Fibroblast of lung (primary cell): ENCODE measurements at regions not wholly inside any gene's neighbourhood (a gene's known extent, or its start where the extent isn't known, plus 50 kb on each side); places are given as distances from the start of the nearest gene placed in this dataset.

ENCODE experiments used
- DNase-seq, 2 donors: peaks; one replicate each; pipeline versions ENCODE4 v3.0.0 to v3.0.0-alpha.2; 2010; ENCODE audit warnings: low read depth in 2 of 2
- H2AFZ ChIP-seq: 2 replicates; pipeline ENCODE4 v1.5.1; 2012; ENCODE audit warnings: low read length, control low read depth, inconsistent platforms
- H3K27ac ChIP-seq: 2 replicates; pipeline ENCODE4 v1.5.1; 2011; ENCODE audit warnings: low read length, control low read depth; ENCODE audit not compliant: insufficient read depth
- H3K27me3 ChIP-seq: 2 replicates; pipeline ENCODE4 v1.5.1; 2011; ENCODE audit warnings: mild to moderate bottlenecking, low read length; ENCODE audit not compliant: control insufficient read depth, insufficient read depth
- H3K36me3 ChIP-seq: 2 replicates; pipeline ENCODE4 v1.5.1; 2011; ENCODE audit warnings: low read length; ENCODE audit not compliant: control insufficient read depth, insufficient read depth
- H3K4me1 ChIP-seq: 2 replicates; pipeline ENCODE4 v1.5.1; 2011; ENCODE audit warnings: low read length; ENCODE audit not compliant: control insufficient read depth, insufficient read depth; ENCODE audit errors: extremely low read depth
- H3K4me2 ChIP-seq: 2 replicates; pipeline ENCODE4 v1.5.1; 2011; ENCODE audit warnings: low read length, control low read depth; ENCODE audit not compliant: insufficient read depth; ENCODE audit errors: extremely low read depth
- H3K4me3 ChIP-seq, 4 experiments: fragments of 200-600 bp in 1 of 4; sonication (generic) in 1 of 4; replicated peaks in 1 of 4; 2 replicates each; pipeline ENCODE4 v1.5.1; 2011 to 2016; ENCODE audit warnings: low read length in 4 of 4, low read depth in 3 of 4, mild to moderate bottlenecking in 3 of 4, control low read depth in 2 of 4, inconsistent platforms in 1 of 4, mixed read lengths in 1 of 4; ENCODE audit not compliant: insufficient read depth in 1 of 4; ENCODE audit errors: control extremely low read depth in 1 of 4
- H3K79me2 ChIP-seq: 2 replicates; pipeline ENCODE4 v1.5.1; 2012; ENCODE audit warnings: mild to moderate bottlenecking, low read length, inconsistent platforms; ENCODE audit not compliant: control insufficient read depth, insufficient read depth
- H3K9ac ChIP-seq: 2 replicates; pipeline ENCODE4 v1.5.1; 2011; ENCODE audit warnings: mild to moderate bottlenecking, low read length, control low read depth; ENCODE audit not compliant: insufficient read depth
- H3K9me3 ChIP-seq: 2 replicates; pipeline ENCODE4 v1.5.1; 2012; ENCODE audit warnings: low read depth, low read length; ENCODE audit not compliant: control insufficient read depth, insufficient read depth
- H4K20me1 ChIP-seq: 2 replicates; pipeline ENCODE4 v1.5.1; 2011; ENCODE audit warnings: low read length; ENCODE audit not compliant: control insufficient read depth, insufficient read depth; ENCODE audit errors: extremely low read depth
- CTCF ChIP-seq, 2 donors: IDR thresholded peaks in 1 of 2; conservative IDR thresholded peaks in 1 of 2; 1 replicate in 1 of 2; 2 replicates in 1 of 2; pipeline ENCODE4 v1.5.1; 2011 to 2012; ENCODE audit warnings: low read length in 2 of 2, control low read depth in 1 of 2, inconsistent platforms in 1 of 2, low read depth in 1 of 2, mild to moderate bottlenecking in 1 of 2
- EZH2 ChIP-seq: IDR thresholded peaks from 2 replicates; pipeline ENCODE4 v1.5.1; 2012; ENCODE audit warnings: low read length, control low read depth, mild to moderate bottlenecking; ENCODE audit errors: missing control alignments

GRCh38 chr5:66324357-66324756 is 180.3 kb downstream of the SREK1 start:
- Histone ChIP-seq H3K9ac (no peak overlapping the region), H3K27ac (no peak overlapping the region), H3K79me2 (no peaks in the 10 kb centered on the region), H3K36me3 (no peaks in the 10 kb centered on the region), H3K27me3 (no peaks in the 10 kb centered on the region), H4K20me1 (no peaks in the 10 kb centered on the region), H3K4me1 (no peaks in the 10 kb centered on the region), H3K4me2 (no peak overlapping the region), H2AFZ (no peak overlapping the region), H3K9me3 (no peaks in the 10 kb centered on the region), H3K4me3 (no peak overlapping the region)
- TF ChIP-seq CTCF (conservative IDR thresholded peaks at IDR 0.05 in 1 of 2, IDR thresholded peaks at IDR 0.05 in 1 of 2; ENCODE audit: low read depth in 1 of 2, low read length in 2 of 2) (no peak), EZH2 (no peak)
- DNase-seq, result no peak

GRCh38 chr5:66326276-66326675 is 182.2 kb downstream of the SREK1 start:
- H4K20me1 ChIP-seq, result no peaks in the 10 kb centered on the region
- DNase-seq, result no peak
- no peaks in the 10 kb centered on the region for H3K4me1 ChIP-seq
- TF ChIP-seq CTCF (conservative IDR thresholded peaks at IDR 0.05 in 1 of 2, IDR thresholded peaks at IDR 0.05 in 1 of 2; ENCODE audit: low read depth in 1 of 2, low read length in 2 of 2) (no peak), EZH2 (no peak)
- H3K79me2 ChIP-seq, result no peaks in the 10 kb centered on the region
- no peak overlapping the region for H3K27ac ChIP-seq
- no peaks in the 10 kb centered on the region for H3K9me3 ChIP-seq
- H2AFZ ChIP-seq, result no peak overlapping the region
- no peak overlapping the region for H3K9ac ChIP-seq
- H3K4me2 ChIP-seq, result no peak overlapping the region
- H3K27me3 ChIP-seq, result no peaks in the 10 kb centered on the region
- H3K4me3 ChIP-seq, result no peak overlapping the region
- H3K36me3 ChIP-seq, result no peaks in the 10 kb centered on the region

- Histone ChIP-seq H3K4me1 (no peaks in the 10 kb centered on the region), H3K79me2 (no peaks in the 10 kb centered on the region), H3K27me3 (no peaks in the 10 kb centered on the region), H3K36me3 (no peaks in the 10 kb centered on the region), H4K20me1 (no peaks in the 10 kb centered on the region), H3K4me2 (no peak overlapping the region), H2AFZ (no peak overlapping the region), H3K4me3 (no peak overlapping the region), H3K27ac (no peak overlapping the region), H3K9ac (no peak overlapping the region), H3K9me3 (no peaks in the 10 kb centered on the region)
- no peak for DNase-seq
- TF ChIP-seq CTCF (conservative IDR thresholded peaks at IDR 0.05 in 1 of 2, IDR thresholded peaks at IDR 0.05 in 1 of 2; ENCODE audit: low read depth in 1 of 2, low read length in 2 of 2) (no peak), EZH2 (no peak)
Observed at GRCh38 chr5:66327008-66327407, 182.9 kb downstream of the SREK1 start.
